OCI-LY1 (cell line): ENCODE measurements at regions not wholly inside any gene's neighbourhood (a gene's known extent, or its start where the extent isn't known, plus 50 kb on each side); places are given as distances from the start of the nearest gene placed in this dataset.

Source experiments
- H2AFZ ChIP-seq: fragments of 200-600 bp; sonication (generic), shearing (Covaris generic); 2 replicates; pipeline ENCODE4 v1.6.0; 2014; ENCODE audit warnings: antibody characterized with exemption, mild to moderate bottlenecking, low read length
- H3F3A ChIP-seq: fragments of 200-600 bp; sonication (generic), shearing (Covaris generic); 2 replicates; pipeline ENCODE4 v1.6.0; 2014; ENCODE audit warnings: mild to moderate bottlenecking, antibody characterized with exemption, low read length, moderate library complexity; ENCODE audit not compliant: insufficient read depth
- H3K27ac ChIP-seq: fragments of 200-600 bp; sonication (generic); 2 replicates; pipeline ENCODE4 v1.5.1; 2014; ENCODE audit warnings: low read length, mixed run types, mild to moderate bottlenecking, low read depth; ENCODE audit not compliant: poor library complexity, severe bottlenecking
- H3K27me3 ChIP-seq: fragments of 200-600 bp; sonication (generic); 2 replicates; pipeline ENCODE4 v1.6.0; 2014; ENCODE audit warnings: antibody characterized with exemption, mild to moderate bottlenecking, low read length, moderate library complexity; ENCODE audit not compliant: insufficient read depth
- H3K36me3 ChIP-seq: fragments of 200-600 bp; sonication (generic); 2 replicates; pipeline ENCODE4 v1.6.1; 2014; ENCODE audit warnings: mild to moderate bottlenecking, antibody characterized with exemption, low read length, moderate library complexity, mixed read lengths; ENCODE audit not compliant: insufficient read depth
- H3K4me1 ChIP-seq: fragments of 200-600 bp; sonication (generic); 2 replicates; pipeline ENCODE4 v1.5.1; 2014; ENCODE audit warnings: mild to moderate bottlenecking, low read length, moderate library complexity; ENCODE audit not compliant: insufficient read depth, severe bottlenecking
- H3K4me2 ChIP-seq: fragments of 200-600 bp; sonication (generic), shearing (Covaris generic); 2 replicates; pipeline ENCODE4 v1.6.1; 2014; ENCODE audit warnings: low read length
- H3K4me3 ChIP-seq: fragments of 200-600 bp; sonication (generic); 2 replicates; pipeline ENCODE4 v1.5.1; 2014; ENCODE audit warnings: low read length, low read depth, mild to moderate bottlenecking, mixed read lengths; ENCODE audit not compliant: poor library complexity, severe bottlenecking
- H3K79me2 ChIP-seq: fragments of 200-600 bp; shearing (Covaris generic); 2 replicates; pipeline ENCODE4 v1.6.1; 2016; ENCODE audit warnings: mixed run types, low read length, mixed read lengths; ENCODE audit not compliant: insufficient read depth
- H3K9ac ChIP-seq: fragments of 200-600 bp; sonication (generic), shearing (Covaris generic); 2 replicates; pipeline ENCODE4 v1.6.1; 2014; ENCODE audit warnings: mild to moderate bottlenecking, low read length, mixed read lengths
- H3K9me2 ChIP-seq: fragments of 200-600 bp; sonication (generic), shearing (Covaris generic); 2 replicates; pipeline ENCODE4 v1.6.1; 2014; ENCODE audit warnings: low read depth, mild to moderate bottlenecking, low read length, mixed read lengths
- H3K9me3 ChIP-seq: fragments of 200-600 bp; shearing (Covaris generic); 2 replicates; pipeline ENCODE4 v1.6.1; 2014; ENCODE audit warnings: low read length, mixed read lengths
- H4K20me1 ChIP-seq: fragments of 200-600 bp; sonication (generic), shearing (Covaris generic); 2 replicates; pipeline ENCODE4 v1.6.0; 2016; ENCODE audit warnings: mild to moderate bottlenecking, low read length; ENCODE audit not compliant: insufficient read depth
- CTCF ChIP-seq: fragments of 200-600 bp; sonication (generic), shearing (Covaris generic); IDR thresholded peaks from 2 replicates; pipeline ENCODE4 v1.5.1; 2017; ENCODE audit warnings: mild to moderate bottlenecking, antibody characterized with exemption, low read length, moderate library complexity, mixed read lengths
- EZH2 ChIP-seq: fragments of 200-600 bp; sonication (generic), shearing (Covaris generic); IDR thresholded peaks from 2 replicates; pipeline ENCODE4 v1.8.0; 2017; ENCODE audit warnings: borderline replicate concordance, mixed run types, mild to moderate bottlenecking, antibody characterized with exemption, low read length, moderate library complexity, mixed read lengths

DNA sequence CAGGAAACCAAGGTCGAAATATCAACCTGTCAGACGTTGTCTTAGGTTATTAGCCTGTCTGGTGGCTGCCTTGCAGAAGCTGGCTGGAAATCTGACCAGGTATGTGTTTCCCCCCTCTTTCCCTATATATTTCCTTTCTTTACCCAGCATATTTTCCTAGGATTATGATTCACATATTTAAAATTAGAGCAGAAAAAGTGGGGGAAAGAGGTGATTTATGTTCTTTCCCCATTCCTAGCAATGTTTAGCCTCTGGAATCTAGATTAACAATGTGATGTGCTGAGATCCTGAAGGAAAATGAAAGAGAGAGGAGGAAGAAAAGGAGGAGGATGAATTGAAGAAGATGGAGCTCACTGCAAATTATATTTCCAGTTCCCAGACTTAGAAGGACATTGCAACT is 421.4 kb upstream of the AUTS2 start:
- H3K36me3 ChIP-seq, result no peaks in the 10 kb centered on the region
- H3K4me2 ChIP-seq, result no peak overlapping the region
- no peak overlapping the region for H3K4me3 ChIP-seq
- H4K20me1 ChIP-seq, result no peaks in the 10 kb centered on the region
- H3K9ac ChIP-seq, result no peak overlapping the region
- no peaks in the 10 kb centered on the region for H3K4me1 ChIP-seq
- H3K9me2 ChIP-seq, result no peaks in the 10 kb centered on the region
- H3K79me2 ChIP-seq, result no peaks in the 10 kb centered on the region
- H2AFZ ChIP-seq, result no peak overlapping the region
- H3F3A ChIP-seq, result no peaks in the 10 kb centered on the region
- H3K9me3 ChIP-seq, result no peaks in the 10 kb centered on the region
- TF ChIP-seq CTCF (no peak), EZH2 (no peak)
- H3K27ac ChIP-seq, result no peak overlapping the region
- no peaks in the 10 kb centered on the region for H3K27me3 ChIP-seq

- H3K36me3 ChIP-seq, result no peaks in the 10 kb centered on the region
- no peak overlapping the region for H2AFZ ChIP-seq
- H3K9me3 ChIP-seq, result no peaks in the 10 kb centered on the region
- no peak overlapping the region for H3K4me3 ChIP-seq
- no peak overlapping the region for H3K9ac ChIP-seq
- no peaks in the 10 kb centered on the region for H3K4me1 ChIP-seq
- H4K20me1 ChIP-seq, result no peaks in the 10 kb centered on the region
- TF ChIP-seq EZH2, result no peak
- no peak for TF ChIP-seq CTCF
- H3K27me3 ChIP-seq, result no peaks in the 10 kb centered on the region
- no peaks in the 10 kb centered on the region for H3F3A ChIP-seq
- no peaks in the 10 kb centered on the region for H3K79me2 ChIP-seq
- H3K27ac ChIP-seq, result no peak overlapping the region
- H3K4me2 ChIP-seq, result no peak overlapping the region
- no peaks in the 10 kb centered on the region for H3K9me2 ChIP-seq
These were observed 420.8 kb upstream of the AUTS2 start for GRCh38 chr7:69177461-69177861.

DNA sequence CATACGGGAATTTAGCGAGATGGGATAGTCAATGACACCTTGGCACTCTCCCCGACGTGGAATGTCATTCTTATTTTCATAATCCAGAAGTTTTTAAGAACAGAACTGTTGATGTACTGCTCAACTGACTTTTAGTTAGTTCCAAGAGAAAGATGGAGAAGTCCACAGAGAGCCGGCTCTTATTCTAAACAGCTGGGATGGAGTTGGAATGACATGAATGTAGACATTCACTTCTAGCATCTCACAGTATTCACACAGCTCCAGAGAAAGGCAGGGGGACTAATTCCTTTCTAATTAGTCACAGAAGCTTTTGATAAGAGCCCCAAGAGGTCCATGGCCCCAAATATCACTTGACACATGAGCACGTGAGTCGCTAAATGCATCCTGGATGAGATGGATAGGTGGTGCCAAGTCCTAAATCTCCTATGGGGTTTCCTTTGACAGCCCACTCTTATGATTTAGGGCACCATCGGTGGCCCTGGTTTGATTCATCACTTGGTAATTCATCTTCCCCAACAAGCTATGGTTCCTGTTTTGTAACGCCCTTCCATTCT is 420.3 kb upstream of the AUTS2 start:
- H3K27ac ChIP-seq, result no peak overlapping the region
- no peak overlapping the region for H2AFZ ChIP-seq
- no peaks in the 10 kb centered on the region for H3F3A ChIP-seq
- no peaks in the 10 kb centered on the region for H3K36me3 ChIP-seq
- no peaks in the 10 kb centered on the region for H4K20me1 ChIP-seq
- no peak overlapping the region for H3K9ac ChIP-seq
- H3K4me2 ChIP-seq, result no peak overlapping the region
- H3K79me2 ChIP-seq, result no peaks in the 10 kb centered on the region
- no peaks in the 10 kb centered on the region for H3K9me2 ChIP-seq
- TF ChIP-seq EZH2, result no peak
- H3K9me3 ChIP-seq, result no peaks in the 10 kb centered on the region
- no peaks in the 10 kb centered on the region for H3K27me3 ChIP-seq
- H3K4me3 ChIP-seq, result no peak overlapping the region
- H3K4me1 ChIP-seq, result no peaks in the 10 kb centered on the region

DNA sequence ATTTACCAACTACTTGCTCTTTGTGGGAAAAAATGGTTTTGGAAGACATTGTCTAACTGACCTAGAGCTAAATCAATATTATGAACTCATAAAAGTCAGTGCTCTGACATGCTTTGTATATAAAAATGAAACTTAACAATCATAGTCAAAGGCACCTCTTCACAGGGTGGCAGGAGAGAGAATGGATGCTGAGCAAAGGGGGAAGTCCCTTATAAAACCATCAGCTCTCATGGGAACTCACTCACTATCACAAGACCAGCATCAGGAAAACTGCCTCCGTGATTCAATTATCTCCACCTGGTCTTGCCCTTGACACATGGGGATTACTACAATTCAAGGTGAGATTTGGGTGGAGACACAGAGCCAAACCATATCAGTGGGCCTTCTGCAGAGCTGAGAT is 417.6 kb upstream of the AUTS2 start:
- no peak overlapping the region for H2AFZ ChIP-seq
- no peak overlapping the region for H3K4me2 ChIP-seq
- no peak for TF ChIP-seq EZH2
- no peak for TF ChIP-seq CTCF
- no peaks in the 10 kb centered on the region for H3F3A ChIP-seq
- no peak overlapping the region for H3K9ac ChIP-seq
- H3K9me2 ChIP-seq, result no peaks in the 10 kb centered on the region
- no peaks in the 10 kb centered on the region for H3K27me3 ChIP-seq
- H3K27ac ChIP-seq, result no peak overlapping the region
- no peak overlapping the region for H3K4me3 ChIP-seq
- no peaks in the 10 kb centered on the region for H3K36me3 ChIP-seq
- H3K4me1 ChIP-seq, result no peaks in the 10 kb centered on the region
- H4K20me1 ChIP-seq, result no peaks in the 10 kb centered on the region
- no peaks in the 10 kb centered on the region for H3K9me3 ChIP-seq
- no peaks in the 10 kb centered on the region for H3K79me2 ChIP-seq
